Brain pericyte (primary cell): ENCODE measurements at regions not wholly inside any gene's neighbourhood (a gene's known extent, or its start where the extent isn't known, plus 50 kb on each side); places are given as distances from the start of the nearest gene placed in this dataset.
"Not testable (repeated sequence)": the region's sequence is repeated elsewhere in the genome, so short reads cannot be mapped to it uniquely, and the experiment has no call there.

Experiments
- DNase-seq: peaks from one replicate; pipeline ENCODE4 v3.0.0-alpha.2; 2012; ENCODE audit warnings: low read depth, low spot score

GRCh38 chr13:26483546-26483945, 73.9 kb upstream of the WASF3 start:
- no peak for DNase-seq

DNA sequence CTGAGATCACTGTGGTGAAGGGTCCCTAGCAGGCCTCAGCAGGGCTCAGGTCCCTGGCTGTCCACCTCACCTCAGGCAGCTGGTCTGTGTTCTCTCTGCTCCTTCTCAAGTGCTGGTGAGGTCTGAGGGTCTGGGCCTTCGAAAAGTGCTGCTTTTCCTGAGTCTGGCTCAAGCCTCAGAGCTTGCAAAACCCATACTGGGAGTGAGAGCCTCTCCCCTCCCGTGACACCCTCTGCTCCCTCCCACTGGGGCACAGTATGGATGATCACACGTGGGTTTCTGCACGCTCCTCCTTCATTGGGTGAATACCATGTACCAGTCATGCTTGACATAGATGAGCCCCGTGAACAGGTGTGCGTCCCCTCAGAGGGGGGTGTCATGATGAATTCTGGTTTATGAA, 73.3 kb upstream of the WASF3 start:
- no peak for DNase-seq

GRCh38 chr13:26485288-26485687, 72.2 kb upstream of the WASF3 start:
- DNase-seq, result no peak

GRCh38 chr13:26485786-26486185, 71.7 kb upstream of the WASF3 start:
- DNase-seq, result no peak

GRCh38 chr13:26486550-26486949, 70.9 kb upstream of the WASF3 start:
- DNase-seq, result no peak

- DNase-seq, result no peak
Observed at GRCh38 chr13:26487781-26488180, 69.7 kb upstream of the WASF3 start.

DNA sequence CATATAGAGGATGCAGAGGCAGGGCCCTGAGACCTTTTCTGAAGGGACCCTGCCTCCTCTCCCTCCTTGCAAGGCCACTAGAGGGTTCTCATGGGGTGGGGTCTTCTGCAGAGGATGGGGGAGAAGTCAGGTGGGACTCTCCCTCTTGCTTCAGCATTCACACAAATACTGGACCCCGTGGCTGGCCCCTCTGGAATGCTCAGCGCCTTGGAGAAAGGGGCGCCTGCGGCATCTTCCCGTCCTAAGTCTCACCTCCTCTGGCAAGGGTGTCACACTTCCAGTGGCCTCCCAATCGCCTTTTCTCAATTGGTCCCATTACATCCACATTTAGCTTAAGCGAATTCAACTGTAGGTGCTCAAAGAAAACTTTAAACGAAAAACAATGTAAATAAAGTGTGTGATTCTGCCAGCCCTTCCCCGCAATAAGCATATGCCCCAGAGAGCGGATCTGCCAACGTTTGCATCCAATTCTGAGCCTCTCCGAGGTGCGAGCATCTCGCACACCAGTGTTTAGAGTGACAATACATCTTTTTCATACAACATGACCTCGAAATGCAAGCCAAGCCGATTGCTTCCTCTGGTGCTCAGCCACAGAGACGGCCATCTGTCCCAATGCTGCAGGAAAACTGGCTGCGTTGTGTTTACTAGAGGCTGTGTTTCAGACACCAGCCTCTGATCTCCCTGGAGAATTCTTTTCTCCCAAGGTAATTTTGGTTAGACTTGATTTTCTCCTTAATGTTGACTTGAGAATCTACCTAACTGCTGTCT, 69.1 kb upstream of the WASF3 start:
- DNase-seq, result no peak

GRCh38 chr13:26492301-26492700, 65.2 kb upstream of the WASF3 start:
- DNase-seq, result not testable (repeated sequence)

- no peak for DNase-seq
Observed at GRCh38 chr13:26494571-26495195, 62.8 kb upstream of the WASF3 start.

GRCh38 chr13:26495750-26496149, 61.7 kb upstream of the WASF3 start:
- no peak for DNase-seq

DNA sequence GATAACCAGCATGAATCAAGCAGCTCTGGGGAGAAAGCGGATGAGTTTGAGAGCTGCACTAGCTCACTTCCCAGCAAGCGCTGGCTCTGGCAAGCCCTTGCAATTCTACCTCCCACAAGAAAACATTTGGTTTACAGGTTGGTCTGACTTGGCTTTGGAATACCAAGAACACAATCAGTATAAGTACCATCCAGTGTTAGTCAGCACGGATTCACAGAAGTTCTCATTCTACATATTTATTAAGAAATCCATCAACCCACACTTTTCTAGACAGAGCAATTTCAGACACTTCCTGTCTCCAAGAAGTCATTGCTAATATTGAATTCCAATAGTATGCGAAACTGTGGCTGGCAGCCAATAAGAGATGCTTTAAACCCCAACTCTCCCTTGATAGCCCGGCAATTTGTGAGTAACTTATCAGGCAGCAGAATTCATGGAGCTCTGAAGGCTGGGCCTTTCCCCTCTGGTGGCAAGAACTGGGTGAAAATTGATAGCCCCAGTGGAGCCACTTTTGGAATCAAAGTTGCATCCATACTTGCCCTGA, 59.4 kb upstream of the WASF3 start:
- no peak for DNase-seq

- no peak for DNase-seq
Observed at GRCh38 chr13:26498656-26499601, 58.6 kb upstream of the WASF3 start.

GRCh38 chr13:26500618-26501320, 56.7 kb upstream of the WASF3 start:
- no peak for DNase-seq

GRCh38 chr13:26501641-26502040, 55.8 kb upstream of the WASF3 start:
- DNase-seq, result no peak

GRCh38 chr13:26502826-26503225, 54.7 kb upstream of the WASF3 start:
- DNase-seq, result peak; percentile 20

GRCh38 chr13:26503826-26504594, 53.5 kb upstream of the WASF3 start:
- DNase-seq, result no peak
